Mucosa of gallbladder (tissue), 1 donor: ENCODE measurements at regions not wholly inside any gene's neighbourhood (a gene's known extent, or its start where the extent isn't known, plus 50 kb on each side); places are given as distances from the start of the nearest gene placed in this dataset.

Experiments
- DNase-seq: peaks from one replicate; pipeline ENCODE4 v3.0.0-alpha.2; 2020; ENCODE audit warnings: low spot score
- donor health status: DM: no; HTN: no; CAD: no.

DNA sequence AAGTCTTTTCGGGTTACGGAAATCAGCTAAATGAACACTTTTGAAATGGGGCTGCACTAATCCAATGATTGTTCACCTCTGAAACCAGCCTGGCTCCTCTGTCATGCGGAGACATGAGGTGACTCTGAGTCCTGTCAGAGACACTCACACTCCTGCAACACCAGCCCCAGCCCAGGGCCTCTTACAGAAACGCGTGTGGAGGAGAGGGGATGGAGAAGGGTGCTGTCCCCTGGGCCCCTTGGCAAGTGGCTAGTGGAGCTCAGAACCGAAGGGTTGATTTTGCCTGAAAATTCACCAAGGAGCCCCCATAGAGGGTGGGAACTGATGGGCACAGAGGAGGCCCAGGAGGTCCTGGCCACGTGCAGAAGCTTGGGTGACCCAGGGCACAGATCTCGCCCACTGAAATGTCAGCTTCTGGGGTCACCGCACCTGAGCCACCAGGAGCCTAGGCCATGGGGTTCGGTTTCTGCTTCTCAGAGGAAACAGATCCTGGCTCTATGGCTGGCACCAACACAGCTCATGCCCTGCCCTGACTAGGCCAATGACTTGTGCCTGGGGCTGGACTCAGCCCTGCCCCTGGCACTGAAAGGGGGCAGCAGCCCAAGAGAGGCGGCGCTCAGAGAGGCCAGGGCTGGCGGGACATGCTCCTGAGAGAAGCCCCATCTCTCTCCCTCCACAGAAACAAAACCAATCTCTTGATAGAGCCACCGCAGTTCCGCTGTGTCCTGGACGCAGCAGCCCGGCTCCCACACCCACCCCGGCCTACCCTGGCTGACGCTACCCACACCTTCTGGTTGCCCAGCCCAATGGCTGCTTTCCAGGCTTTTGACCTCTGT lies 144.7 kb downstream of the ERMARD start:
- DNase-seq, result no peak

DNA sequence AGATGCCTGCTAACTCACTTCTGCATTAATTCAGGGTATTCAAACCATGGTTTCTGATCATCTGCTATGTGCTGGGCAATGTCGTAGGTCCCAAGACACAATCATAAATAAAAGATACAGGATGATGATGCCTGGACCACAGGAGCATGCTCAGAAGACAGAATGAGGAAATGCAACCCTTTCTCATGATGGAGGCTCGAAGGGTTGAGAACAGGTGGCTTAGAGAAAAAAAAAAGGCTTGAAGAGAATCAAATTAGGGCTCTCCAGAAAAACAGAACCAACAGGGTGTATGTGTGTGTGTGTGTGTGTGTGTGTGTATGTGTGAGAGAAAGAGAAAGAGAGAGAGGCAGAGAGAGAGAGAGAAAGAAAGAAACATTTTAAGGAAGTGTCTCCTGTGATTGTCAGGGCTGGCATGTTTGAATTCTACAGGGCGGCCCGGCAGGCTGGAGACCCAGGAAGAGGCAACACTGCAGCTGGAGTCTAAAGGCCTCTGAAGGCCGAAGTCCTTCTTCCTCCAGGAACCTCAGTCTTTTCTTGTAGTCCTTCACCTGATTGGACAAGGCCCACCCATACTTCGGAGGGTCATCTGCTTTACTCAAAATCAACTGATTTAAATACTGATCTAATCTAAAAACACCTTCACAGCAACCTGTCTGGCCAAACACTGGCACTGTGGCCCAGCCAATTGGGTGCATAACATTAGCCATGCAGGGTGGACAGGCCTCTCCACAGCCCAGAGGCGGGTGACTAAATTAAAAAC lies 143.8 kb downstream of the ERMARD start:
- DNase-seq, result no peak

- DNase-seq, result no peak
Measured at GRCh38 chr6:169894377-169894960, 143.0 kb downstream of the ERMARD start.

DNA sequence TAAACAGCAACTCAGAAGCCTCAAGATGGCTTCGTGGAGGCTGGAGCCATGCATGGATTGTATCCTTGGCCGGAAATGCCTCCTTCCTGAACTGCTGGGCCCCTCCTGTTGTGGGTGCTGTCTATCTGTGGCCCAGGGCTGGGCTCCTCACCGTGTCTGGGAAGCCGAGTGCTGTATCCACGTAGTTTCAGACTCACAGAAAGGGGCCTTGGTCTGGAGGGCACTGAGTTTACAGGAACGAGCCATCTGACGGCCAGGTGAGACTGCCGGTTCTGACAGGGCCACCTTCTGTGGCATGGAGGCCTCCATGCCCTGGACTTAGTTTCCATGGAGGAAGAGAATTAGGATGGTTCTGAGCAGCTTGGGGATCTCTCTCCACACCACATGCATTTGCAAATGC lies 142.2 kb downstream of the ERMARD start:
- DNase-seq, result no peak

- DNase-seq, result no peak
Measured at GRCh38 chr6:169891846-169892245, 140.4 kb downstream of the ERMARD start.

- no peak for DNase-seq
Measured at GRCh38 chr6:169891421-169891820, 140.0 kb downstream of the ERMARD start.

DNA sequence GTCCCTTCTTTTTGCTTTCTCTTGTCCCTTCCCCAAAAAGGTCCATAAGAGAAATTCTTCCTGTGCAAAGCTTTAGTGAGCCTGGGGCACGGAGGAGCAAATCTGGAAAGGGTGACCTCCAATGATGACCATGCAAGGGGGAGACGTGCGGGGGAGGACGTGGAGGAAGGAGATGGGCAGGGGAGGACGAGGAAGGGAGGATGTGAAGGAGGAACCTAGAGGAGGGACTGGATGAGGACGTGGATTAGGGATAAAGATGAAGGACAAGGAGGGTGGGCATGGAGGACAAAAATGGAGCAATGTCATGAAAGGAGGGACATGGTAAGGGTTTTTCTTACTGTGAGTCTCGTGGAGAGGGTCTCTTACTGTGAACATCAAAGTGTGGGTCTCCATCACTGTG lies 139.5 kb downstream of the ERMARD start:
- DNase-seq, result no peak

- no peak for DNase-seq
Measured at GRCh38 chr6:169890049-169890448, 138.6 kb downstream of the ERMARD start.

GRCh38 chr6:169887529-169888140 lies 136.2 kb downstream of the ERMARD start:
- DNase-seq, result no peak

- no peak for DNase-seq
Measured at GRCh38 chr6:169886631-169887227, 135.3 kb downstream of the ERMARD start.

GRCh38 chr6:169885831-169886230 lies 134.4 kb downstream of the ERMARD start:
- DNase-seq, result no peak

DNA sequence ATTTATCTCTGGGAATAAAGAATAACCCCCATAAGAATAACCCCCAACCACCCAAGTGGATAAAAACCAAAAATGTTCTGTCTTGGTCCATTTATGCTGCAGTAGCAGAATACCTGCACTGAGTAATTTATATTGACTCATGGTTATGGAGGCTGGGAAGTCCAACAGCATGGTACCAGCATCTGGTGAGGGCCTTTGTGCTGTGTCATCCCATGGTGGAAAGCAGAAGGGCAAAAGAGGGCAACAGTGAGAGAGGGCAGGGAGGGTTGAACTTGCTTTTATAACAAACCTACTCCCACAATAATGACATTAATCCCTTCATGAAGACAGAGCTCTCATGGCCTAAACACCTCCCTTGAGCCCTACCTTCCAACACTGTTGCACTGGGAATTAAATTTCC lies 133.7 kb downstream of the ERMARD start:
- DNase-seq, result no peak

DNA sequence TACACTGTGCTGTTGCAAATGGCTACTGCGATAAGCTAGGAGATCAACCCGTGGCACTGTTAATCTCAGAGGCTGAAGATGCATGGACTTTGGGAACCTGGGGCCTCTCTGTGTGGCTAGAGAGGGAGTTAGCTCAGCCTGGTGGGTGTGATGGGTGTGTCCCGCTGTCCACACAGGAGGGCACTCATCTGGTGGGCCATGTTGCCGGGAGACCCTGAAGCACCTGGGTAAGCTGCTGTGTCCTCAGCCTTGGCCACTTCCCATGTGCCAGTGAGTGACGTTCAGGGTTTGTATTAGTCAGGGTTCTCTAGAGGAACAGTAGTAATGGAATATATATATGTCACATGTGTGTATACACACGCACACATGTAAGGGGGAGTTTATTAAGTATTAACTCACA lies 132.7 kb downstream of the ERMARD start:
- no peak for DNase-seq

- no peak for DNase-seq
Measured at GRCh38 chr6:169883316-169883715, 131.9 kb downstream of the ERMARD start.

DNA sequence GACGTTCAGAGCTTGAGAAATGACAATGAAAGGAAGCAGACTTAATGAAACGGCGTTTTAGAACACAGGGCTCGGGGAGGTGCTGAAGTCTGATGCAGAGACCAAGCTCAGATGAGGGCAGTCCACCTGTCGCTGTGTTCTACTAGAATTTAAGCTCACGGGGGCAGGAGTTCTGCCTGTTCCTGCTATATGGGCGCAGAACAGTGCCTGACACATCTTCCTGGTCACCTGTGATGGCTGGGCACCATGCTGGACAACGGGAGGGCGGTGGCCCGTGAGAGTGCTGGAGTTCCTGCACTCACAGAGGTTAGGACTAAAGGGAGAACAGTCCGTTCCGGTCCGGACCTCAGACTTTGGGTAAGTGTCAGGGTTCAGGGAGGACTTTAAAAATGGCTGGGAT lies 130.6 kb downstream of the ERMARD start:
- no peak for DNase-seq

- no peak for DNase-seq
Measured at GRCh38 chr6:169881398-169881797, 130.0 kb downstream of the ERMARD start.

DNA sequence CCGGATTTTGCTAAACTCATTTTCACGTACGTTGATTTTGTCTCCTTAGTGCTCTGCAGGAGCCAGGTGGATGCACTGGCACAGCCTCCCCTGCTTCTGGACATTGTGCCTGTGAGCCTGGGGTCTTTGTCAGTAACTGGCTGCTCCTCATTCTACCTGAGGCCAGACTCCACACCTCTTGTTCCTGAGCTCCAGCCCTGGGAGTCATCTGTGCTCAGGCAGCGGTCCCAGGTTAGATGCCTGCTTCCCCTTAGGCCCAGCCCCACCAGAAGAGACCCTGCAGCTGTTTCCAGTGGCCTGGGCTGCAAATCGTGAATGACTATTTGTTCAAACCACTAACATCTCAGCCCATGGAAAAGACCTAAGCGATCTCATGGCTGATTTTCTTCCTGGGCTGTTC lies 129.1 kb downstream of the ERMARD start:
- no peak for DNase-seq

DNA sequence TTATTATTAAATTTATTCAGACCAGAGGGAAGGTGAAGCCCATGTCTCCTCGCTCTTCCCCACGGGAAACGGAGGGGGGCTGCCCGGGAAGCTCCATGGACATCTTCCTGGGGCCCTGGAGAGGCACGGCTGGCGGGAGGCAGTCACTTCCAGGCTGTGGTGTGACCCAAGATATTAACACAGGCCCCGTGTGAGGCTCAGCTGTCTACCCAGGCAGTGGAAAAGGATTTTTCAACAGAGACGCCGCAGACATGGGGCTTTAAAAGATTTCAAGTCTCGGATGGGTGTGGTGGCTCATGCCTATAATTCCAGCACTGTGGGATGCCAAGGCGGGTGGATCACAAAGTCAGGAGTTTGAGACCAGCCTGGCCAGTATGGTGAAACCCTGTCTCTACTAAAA lies 117.9 kb downstream of the ERMARD start:
- DNase-seq, result no peak

- peak; percentile 48 for DNase-seq
Measured at GRCh38 chr6:169868458-169868857, 117.0 kb downstream of the ERMARD start.

DNA sequence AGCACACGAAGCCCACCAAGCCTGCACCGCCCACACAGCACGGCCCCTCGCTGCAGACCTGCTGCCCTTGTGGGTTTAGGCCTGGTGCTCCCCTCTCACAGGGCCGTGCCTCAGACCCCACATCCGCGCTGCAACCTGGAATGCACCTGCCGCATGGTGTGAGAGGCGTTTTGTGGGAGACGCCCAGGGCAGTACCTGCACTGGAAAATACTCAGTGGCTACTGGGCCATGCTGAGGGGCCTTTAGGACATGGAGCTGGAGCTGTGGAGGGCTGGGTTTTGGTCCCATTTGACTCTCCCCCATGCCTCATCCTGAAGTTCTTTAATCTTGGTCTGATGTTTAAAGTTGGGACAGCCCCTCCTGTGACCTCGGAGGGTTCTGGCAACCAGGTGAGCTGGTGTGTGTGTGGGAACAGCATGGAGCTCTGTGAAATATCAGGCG lies 116.3 kb downstream of the ERMARD start:
- no peak for DNase-seq

- no peak for DNase-seq
Measured at GRCh38 chr6:169866668-169867521, 115.5 kb downstream of the ERMARD start.
